NCI-H2171 (cell line): ENCODE measurements at regions not wholly inside any gene's neighbourhood (a gene's known extent, or its start where the extent isn't known, plus 50 kb on each side); places are given as distances from the start of the nearest gene placed in this dataset.
"Not testable (repeated sequence)": the region's sequence is repeated elsewhere in the genome, so short reads cannot be mapped to it uniquely, and the experiment has no call there.

Experiments used
- DNase-seq: peaks from one replicate; lab custom pipeline; 2025; lab: John Stamatoyannopoulos, UW

GRCh38 chr3:24545887-24546286, 51.2 kb upstream of the THRB start:
- DNase-seq, result no peak

GRCh38 chr3:24548278-24548677, 53.6 kb upstream of the THRB start:
- DNase-seq, result no peak

GRCh38 chr3:24550588-24550987, 55.9 kb upstream of the THRB start:
- no peak for DNase-seq

GRCh38 chr3:24551626-24552025, 57.0 kb upstream of the THRB start:
- no peak for DNase-seq

DNA sequence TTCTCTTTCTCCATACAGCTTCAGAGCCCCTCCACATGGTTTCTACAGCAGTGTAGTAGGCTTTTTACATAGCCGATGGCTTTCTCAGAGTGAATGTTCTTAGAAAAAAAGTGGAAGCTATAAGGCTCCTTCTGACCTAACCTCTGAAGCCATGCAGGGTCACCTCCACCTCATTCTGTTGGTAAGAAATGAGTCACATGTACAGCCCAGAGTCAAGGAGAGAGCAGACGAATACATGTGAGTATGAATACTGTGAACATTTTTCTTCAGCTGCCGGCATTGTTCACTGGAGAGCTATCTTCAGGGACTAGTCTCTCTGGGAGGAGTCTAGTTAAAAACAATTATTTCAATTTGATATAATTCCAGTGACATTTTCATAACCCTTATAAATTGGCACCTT, 68.2 kb upstream of the THRB start:
- no peak for DNase-seq

DNA sequence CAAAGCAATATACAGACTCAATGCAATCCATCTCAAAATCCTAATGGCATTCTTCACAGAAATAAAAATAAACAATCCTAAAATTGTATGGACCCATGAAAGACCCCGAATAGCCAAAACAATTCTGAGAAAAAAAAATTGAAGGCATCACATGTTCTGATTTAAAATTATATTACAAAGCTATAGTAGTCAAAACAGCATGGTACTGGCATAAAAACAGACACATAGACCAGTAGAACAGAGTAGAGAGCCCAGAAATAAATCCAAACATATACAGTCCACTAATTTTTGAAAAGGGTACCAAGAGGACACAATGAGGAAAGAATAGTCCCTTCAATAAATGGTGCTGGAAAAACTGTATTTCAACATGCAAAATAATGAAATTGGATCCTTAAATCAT, 70.4 kb upstream of the THRB start:
- no peak for DNase-seq

GRCh38 chr3:24565656-24566055, 71.0 kb upstream of the THRB start:
- no peak for DNase-seq

- no peak for DNase-seq
Measured at GRCh38 chr3:24566927-24567326, 72.3 kb upstream of the THRB start.

GRCh38 chr3:24572409-24572808, 77.8 kb upstream of the THRB start:
- not testable (repeated sequence) for DNase-seq

- no peak for DNase-seq
Measured at GRCh38 chr3:24573576-24573975, 78.9 kb upstream of the THRB start.

DNA sequence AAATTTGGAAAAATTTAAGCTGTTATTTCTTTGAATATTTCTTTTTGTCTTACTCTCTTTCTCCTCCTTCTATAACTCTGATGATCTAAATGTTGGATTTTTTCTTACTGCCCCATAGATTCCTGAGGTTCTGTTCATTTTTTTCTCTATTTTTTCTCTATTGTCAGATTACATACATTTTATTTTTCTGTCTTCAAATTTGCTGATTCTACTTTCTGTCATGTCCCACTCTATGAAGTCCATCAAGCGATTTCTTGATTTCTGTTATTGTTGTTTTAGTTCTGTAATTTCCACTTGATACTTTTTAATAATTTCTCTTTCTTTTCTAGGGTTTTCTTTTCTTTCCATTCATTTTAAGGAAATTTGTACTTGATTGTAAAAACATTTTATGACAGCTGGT, 83.7 kb upstream of the THRB start:
- DNase-seq, result no peak

DNA sequence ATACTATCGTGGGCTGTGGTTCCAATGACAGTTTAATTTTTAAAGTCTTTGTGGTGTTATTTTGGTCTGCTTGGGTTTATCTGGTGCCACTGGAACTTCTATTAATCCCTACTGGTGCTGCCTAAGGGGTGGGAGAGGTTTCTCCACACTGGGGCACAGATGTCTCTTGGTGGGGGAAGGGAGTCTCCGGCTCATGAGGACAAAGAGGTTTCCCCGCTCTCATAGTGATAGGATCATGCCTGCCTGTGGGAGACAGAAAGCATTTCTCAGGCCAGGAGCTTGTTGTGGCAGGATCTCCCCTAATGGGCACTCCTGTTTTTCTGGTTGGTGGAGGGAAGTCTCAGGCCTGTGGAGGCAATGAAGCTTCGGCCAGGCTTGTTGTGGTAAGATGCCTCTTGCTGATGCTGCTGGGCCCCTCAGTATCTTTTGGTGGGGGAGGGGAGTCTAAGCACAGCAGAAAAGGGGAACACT, 84.3 kb upstream of the THRB start:
- DNase-seq, result no peak

- DNase-seq, result no peak
Measured at GRCh38 chr3:24582431-24583403, 88.1 kb upstream of the THRB start.

DNA sequence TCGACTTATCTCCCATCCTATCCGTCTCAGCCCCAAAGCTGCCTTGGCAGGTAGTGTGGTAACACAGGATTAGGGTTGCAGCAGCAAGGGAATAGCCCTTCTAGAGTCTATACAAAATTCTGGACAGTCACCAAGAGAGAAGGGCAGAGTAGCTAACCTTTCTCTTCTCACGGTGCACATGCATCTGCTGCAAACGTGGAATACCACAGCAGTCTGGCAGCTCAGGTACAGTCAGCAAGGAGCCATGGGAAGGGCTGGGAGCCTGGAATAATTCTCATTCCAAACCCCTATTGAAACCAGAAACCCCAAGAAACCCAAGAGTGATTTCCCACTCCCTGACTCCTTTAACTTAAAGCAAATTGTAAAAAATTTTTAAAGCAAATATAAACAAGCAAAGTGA, 92.3 kb upstream of the THRB start:
- DNase-seq, result no peak

DNA sequence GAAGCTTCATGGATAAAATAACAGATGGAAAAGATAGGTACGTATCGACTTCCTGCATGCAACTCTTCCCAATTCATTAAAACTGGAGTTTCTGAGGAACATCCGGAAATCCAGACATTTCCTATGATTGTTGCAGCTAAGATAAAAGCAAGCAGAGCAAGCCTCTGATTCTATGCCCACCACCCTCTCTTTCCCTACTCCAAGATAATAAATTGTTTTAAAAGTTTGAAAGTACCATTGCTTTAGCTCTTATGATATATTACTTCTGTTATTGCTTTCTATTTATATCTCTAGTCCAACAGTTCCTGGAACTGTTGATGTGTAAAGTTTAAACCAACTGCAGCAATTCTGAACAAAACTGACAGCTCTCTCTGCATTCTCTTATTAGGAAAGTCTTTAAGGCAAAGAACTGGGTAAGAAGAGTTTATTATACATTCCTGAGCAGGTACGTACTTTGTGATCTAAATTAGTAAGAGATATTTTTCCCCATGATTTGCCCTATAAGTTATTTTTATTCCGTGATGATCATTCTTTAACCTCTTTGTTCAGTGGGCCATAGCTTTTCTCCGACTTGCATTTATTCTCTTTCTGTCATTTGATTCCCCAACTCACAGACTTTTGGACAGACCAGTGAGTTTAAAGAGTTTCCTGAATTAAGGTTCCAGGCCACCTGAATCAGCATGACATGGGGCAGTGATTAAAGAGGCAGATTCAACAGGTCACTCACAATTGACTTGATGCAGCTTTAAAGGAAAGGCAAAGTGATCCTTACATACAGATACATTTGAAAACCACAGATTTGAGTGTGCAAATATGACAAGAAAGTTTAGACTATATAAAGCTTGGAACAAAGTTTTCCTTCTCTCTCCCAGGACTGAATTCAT, 94.2 kb upstream of the THRB start:
- no peak for DNase-seq

- no peak for DNase-seq
Measured at GRCh38 chr3:24589513-24589851, 94.8 kb upstream of the THRB start.

GRCh38 chr3:24589931-24590880, 95.6 kb upstream of the THRB start:
- no peak for DNase-seq

- no peak for DNase-seq
Measured at GRCh38 chr3:24591191-24591590, 96.5 kb upstream of the THRB start.

- DNase-seq, result no peak
Measured at GRCh38 chr3:24591661-24592555, 97.3 kb upstream of the THRB start.

DNA sequence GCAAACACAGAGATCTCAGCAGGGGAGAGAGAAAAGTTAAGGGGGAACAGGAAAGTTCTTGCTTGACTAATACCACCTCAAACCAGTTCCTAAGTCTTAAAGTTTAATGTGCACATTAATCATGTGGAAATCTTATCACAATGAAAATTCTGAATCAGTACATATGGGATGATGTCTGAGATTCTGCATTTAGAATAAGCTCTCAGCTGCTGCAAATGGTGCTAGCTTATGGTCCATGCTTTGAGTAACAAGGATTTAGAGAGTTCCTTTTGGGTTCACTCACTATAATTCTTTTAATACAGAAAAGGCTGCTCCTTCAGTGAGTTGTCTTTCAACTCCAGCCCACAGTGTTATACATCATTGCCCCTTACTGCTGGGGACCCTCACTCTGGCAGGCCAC, 99.5 kb upstream of the THRB start:
- DNase-seq, result no peak

GRCh38 chr3:24595796-24596195, 101.1 kb upstream of the THRB start:
- DNase-seq, result no peak
